Endothelial cell (in vitro differentiated cells): ENCODE measurements at regions not wholly inside any gene's neighbourhood (a gene's known extent, or its start where the extent isn't known, plus 50 kb on each side); places are given as distances from the start of the nearest gene placed in this dataset.

Experiments
- DNase-seq: peaks from one replicate; pipeline ENCODE4 v3.0.0; 2021; ENCODE audit warnings: low spot score
- H3K27ac Mint-ChIP-seq: one replicate; pipeline ENCODE4 v1.8.0; 2021; ENCODE audit warnings: mixed read lengths, inconsistent platforms; ENCODE audit not compliant: unreplicated experiment
- H3K27me3 Mint-ChIP-seq: one replicate; pipeline ENCODE4 v1.8.0; 2021; ENCODE audit warnings: mild to moderate bottlenecking, moderate library complexity, mixed read lengths, inconsistent platforms; ENCODE audit not compliant: unreplicated experiment
- H3K36me3 Mint-ChIP-seq: one replicate; pipeline ENCODE4 v1.8.0; 2021; ENCODE audit warnings: mild to moderate bottlenecking, low read depth, mixed read lengths, inconsistent platforms; ENCODE audit not compliant: unreplicated experiment
- H3K4me1 Mint-ChIP-seq: one replicate; pipeline ENCODE4 v1.8.0; 2021; ENCODE audit warnings: mild to moderate bottlenecking, mixed read lengths, inconsistent platforms; ENCODE audit not compliant: unreplicated experiment
- H3K4me3 Mint-ChIP-seq: one replicate; pipeline ENCODE4 v1.8.0; 2021; ENCODE audit warnings: mild to moderate bottlenecking, mixed read lengths, inconsistent platforms; ENCODE audit not compliant: unreplicated experiment
- H3K9me3 Mint-ChIP-seq: one replicate; pipeline ENCODE4 v1.8.0; 2021; ENCODE audit warnings: mixed read lengths, inconsistent platforms; ENCODE audit not compliant: unreplicated experiment
- CTCF ChIP-seq: fragments of 200-600 bp; sonication (generic); IDR thresholded peaks from one replicate; pipeline ENCODE4 v1.5.0; 2021; ENCODE audit warnings: antibody characterized with exemption; ENCODE audit not compliant: unreplicated experiment

GRCh38 chr1:204736836-204737235, 51.3 kb upstream of the LRRN2 start:
- peaks cover 3% of the 10 kb centered on the region for H3K27me3 Mint-ChIP-seq
- H3K4me1 Mint-ChIP-seq = peaks cover 2% of the 10 kb centered on the region
- H3K27ac Mint-ChIP-seq = no peak overlapping the region
- no peak for TF ChIP-seq CTCF
- no peak for DNase-seq
- H3K9me3 Mint-ChIP-seq = no peaks in the 10 kb centered on the region
- H3K4me3 Mint-ChIP-seq = no peak overlapping the region
- no peaks in the 10 kb centered on the region for H3K36me3 Mint-ChIP-seq

- DNase-seq = no peak
- Mint-ChIP-seq H3K27me3 (no peaks in the 10 kb centered on the region), H3K27ac (no peak overlapping the region), H3K4me3 (no peak overlapping the region), H3K9me3 (no peaks in the 10 kb centered on the region), H3K4me1 (no peaks in the 10 kb centered on the region), H3K36me3 (no peaks in the 10 kb centered on the region)
- no peak for TF ChIP-seq CTCF
These were observed 53.0 kb upstream of the LRRN2 start for GRCh38 chr1:204738506-204738905.

GRCh38 chr1:204740354-204740753, 54.8 kb upstream of the LRRN2 start:
- no peak for TF ChIP-seq CTCF
- Mint-ChIP-seq H3K27ac (no peak overlapping the region), H3K4me3 (no peak overlapping the region), H3K4me1 (no peaks in the 10 kb centered on the region), H3K9me3 (no peaks in the 10 kb centered on the region), H3K36me3 (no peaks in the 10 kb centered on the region), H3K27me3 (no peaks in the 10 kb centered on the region)
- no peak for DNase-seq

- H3K36me3 Mint-ChIP-seq = no peaks in the 10 kb centered on the region
- H3K27ac Mint-ChIP-seq = no peak overlapping the region
- TF ChIP-seq CTCF = no peak
- H3K9me3 Mint-ChIP-seq = no peaks in the 10 kb centered on the region
- no peaks in the 10 kb centered on the region for H3K27me3 Mint-ChIP-seq
- no peak overlapping the region for H3K4me3 Mint-ChIP-seq
- no peak for DNase-seq
- no peaks in the 10 kb centered on the region for H3K4me1 Mint-ChIP-seq
These were observed 55.9 kb upstream of the LRRN2 start for GRCh38 chr1:204741440-204741839.

- H3K4me1 Mint-ChIP-seq = no peaks in the 10 kb centered on the region
- TF ChIP-seq CTCF = no peak
- H3K27ac Mint-ChIP-seq = no peak overlapping the region
- H3K4me3 Mint-ChIP-seq = no peak overlapping the region
- H3K27me3 Mint-ChIP-seq = no peaks in the 10 kb centered on the region
- H3K36me3 Mint-ChIP-seq = no peaks in the 10 kb centered on the region
- no peaks in the 10 kb centered on the region for H3K9me3 Mint-ChIP-seq
- no peak for DNase-seq
These were observed 57.2 kb upstream of the LRRN2 start for GRCh38 chr1:204742676-204743251.
